ENCODE measurements at regions not wholly inside any gene's neighbourhood (a gene's known extent, or its start where the extent isn't known, plus 50 kb on each side); places are given as distances from the start of the nearest gene placed in this dataset.
"Not testable (repeated sequence)": the region's sequence is repeated elsewhere in the genome, so short reads cannot be mapped to it uniquely, and the experiment has no call there.

- DNase-seq (ENCODE audit: low read depth): no peak
These were observed 1431.5 kb downstream of the BRINP3 start for GRCh38 chr1:189046127-189046526.

- no peak for DNase-seq (ENCODE audit: low read depth)
These were observed 1392.9 kb downstream of the BRINP3 start for GRCh38 chr1:189084811-189085210.

- DNase-seq (ENCODE audit: low read depth): no peak
These were observed 1373.7 kb downstream of the BRINP3 start for GRCh38 chr1:189103956-189104355.

- no peak for DNase-seq (ENCODE audit: low read depth)
These were observed 1360.4 kb downstream of the BRINP3 start for GRCh38 chr1:189117072-189117770.

GRCh38 chr1:189121941-189122340, 1355.7 kb downstream of the BRINP3 start:
- no peak for DNase-seq (ENCODE audit: low read depth)

GRCh38 chr1:189125694-189126093, 1352.0 kb downstream of the BRINP3 start:
- DNase-seq (ENCODE audit: low read depth): no peak

DNA sequence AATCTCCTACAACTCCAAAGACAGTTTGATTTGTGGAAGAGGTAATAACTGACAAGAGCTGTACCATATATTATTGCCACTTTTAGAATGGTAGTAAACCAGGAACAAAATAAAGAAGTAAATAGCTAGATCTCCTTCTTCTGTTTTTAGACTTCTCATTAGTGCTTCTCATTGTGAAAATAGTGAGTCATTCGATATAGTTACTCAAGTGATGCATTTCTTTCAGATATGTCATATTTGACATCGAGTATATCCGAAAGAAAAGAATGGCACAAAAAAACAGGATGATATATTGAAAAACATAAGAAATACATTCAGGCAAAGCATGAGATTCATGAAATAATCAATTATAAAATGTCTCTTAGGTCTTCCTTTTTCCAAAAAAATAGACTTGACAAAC, 1346.1 kb downstream of the BRINP3 start:
- DNase-seq (ENCODE audit: low read depth): no peak

GRCh38 chr1:189139748-189140147, 1337.9 kb downstream of the BRINP3 start:
- DNase-seq (ENCODE audit: low read depth): not testable (repeated sequence)

GRCh38 chr1:189141056-189141455, 1336.6 kb downstream of the BRINP3 start:
- DNase-seq (ENCODE audit: low read depth): no peak

DNA sequence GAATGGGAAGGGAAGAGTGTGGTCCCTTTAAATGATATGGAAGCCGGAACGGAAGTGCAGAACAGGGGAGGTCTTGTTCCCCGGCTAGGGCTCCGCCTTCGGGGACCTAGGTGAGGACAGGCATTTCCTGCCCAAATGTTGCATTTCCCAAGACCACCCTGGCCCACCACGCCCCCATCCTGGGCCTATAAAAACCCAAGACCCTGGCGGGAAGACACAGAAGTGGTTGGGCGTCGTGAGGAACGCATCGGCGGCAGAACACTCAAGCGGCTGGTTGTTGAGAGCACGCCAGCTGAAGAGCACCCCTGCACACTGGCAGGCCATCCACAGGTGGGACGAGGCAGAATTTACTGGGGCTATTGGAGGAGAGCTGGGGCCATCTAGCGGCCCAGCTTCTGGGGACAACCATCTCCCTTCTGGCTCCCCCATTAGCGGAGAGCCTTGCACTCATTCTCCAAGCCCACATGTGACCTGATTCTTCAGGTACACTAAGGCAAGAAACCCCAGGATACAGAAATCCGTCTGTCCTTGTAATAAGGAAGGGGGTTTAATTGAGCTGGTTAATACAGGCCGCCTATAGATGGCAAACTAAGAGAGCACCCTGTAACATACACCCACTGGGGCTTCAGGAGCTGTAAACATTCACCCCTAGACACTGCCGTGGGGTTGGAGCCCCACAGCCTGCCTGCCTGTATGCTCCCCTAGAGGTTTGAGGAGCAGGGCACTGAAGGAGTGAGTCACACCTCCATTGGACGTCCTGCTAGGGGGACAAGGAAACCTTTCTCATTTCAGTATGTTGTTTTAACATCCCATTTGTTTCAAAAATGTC, 1327.9 kb downstream of the BRINP3 start:
- no peak for DNase-seq (ENCODE audit: low read depth)

GRCh38 chr1:189150624-189151023, 1327.0 kb downstream of the BRINP3 start:
- DNase-seq (ENCODE audit: low read depth): no peak

- no peak for DNase-seq (ENCODE audit: low read depth)
These were observed 1326.3 kb downstream of the BRINP3 start for GRCh38 chr1:189151361-189151760.

- no peak for DNase-seq (ENCODE audit: low read depth)
These were observed 1325.0 kb downstream of the BRINP3 start for GRCh38 chr1:189152685-189153084.

- no peak for DNase-seq (ENCODE audit: low read depth)
These were observed 1319.5 kb downstream of the BRINP3 start for GRCh38 chr1:189158155-189158554.

GRCh38 chr1:189175889-189176288, 1301.8 kb downstream of the BRINP3 start:
- no peak for DNase-seq (ENCODE audit: low read depth)

- no peak for DNase-seq (ENCODE audit: low read depth)
These were observed 1297.6 kb downstream of the BRINP3 start for GRCh38 chr1:189180057-189180456.

GRCh38 chr1:189185097-189185496, 1292.6 kb downstream of the BRINP3 start:
- no peak for DNase-seq (ENCODE audit: low read depth)

DNA sequence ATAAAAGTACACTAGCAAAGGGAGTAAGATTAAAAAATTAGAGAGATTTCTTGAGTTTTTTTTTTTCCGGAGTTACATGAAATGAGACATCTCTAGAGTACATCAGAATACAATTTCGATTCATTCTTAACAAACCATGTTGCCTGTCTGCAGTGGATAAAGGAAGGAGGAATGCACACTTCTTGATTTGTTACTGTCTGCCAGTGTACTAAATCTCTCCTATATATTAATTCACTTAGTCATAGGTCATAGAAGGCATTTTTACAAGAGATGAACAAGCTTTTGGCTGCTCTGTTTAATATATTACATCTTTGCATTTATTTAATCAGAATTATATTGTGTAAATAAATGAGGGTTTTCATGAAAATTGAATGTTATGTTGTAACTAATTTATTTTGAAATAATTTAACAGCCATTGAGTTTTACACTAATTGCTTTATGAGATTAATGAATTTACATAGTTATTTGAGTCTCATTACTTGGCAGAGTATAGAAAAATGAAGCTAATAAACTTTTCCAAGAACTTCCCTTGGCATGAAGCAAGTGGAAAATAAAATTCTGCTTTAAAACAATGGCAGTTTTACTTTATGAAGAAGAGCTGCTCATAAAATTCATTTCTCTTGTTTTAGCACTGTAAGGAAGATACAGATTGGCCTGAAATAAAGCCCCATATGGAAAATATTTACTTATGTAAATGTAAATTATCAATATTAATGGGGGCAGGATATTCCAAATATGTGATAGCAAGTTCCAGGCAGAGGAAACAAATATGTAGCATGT, 1284.7 kb downstream of the BRINP3 start:
- DNase-seq (ENCODE audit: low read depth): no peak

DNA sequence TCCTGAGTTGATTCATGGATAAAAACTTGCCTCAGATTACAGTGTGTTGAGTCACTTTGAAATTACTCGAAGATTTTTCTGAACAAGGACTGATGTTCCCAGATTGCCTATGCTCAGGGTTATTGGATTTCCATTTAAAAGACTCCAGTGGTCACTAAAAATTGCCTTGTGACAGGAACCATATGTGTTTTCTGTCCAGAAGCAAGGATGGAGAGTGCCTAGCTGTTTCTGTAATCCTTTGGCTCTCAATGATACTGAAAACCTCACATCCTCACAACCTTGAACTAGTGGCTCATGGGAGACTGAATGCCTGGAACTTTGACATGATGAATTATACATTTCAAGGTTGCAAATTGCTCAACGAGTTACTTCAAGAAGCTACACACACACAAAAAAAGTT, 1271.8 kb downstream of the BRINP3 start:
- DNase-seq (ENCODE audit: low read depth): no peak

GRCh38 chr1:189206617-189207016, 1271.0 kb downstream of the BRINP3 start:
- DNase-seq (ENCODE audit: low read depth): no peak

- DNase-seq (ENCODE audit: low read depth): no peak
These were observed 1265.9 kb downstream of the BRINP3 start for GRCh38 chr1:189211742-189212141.

DNA sequence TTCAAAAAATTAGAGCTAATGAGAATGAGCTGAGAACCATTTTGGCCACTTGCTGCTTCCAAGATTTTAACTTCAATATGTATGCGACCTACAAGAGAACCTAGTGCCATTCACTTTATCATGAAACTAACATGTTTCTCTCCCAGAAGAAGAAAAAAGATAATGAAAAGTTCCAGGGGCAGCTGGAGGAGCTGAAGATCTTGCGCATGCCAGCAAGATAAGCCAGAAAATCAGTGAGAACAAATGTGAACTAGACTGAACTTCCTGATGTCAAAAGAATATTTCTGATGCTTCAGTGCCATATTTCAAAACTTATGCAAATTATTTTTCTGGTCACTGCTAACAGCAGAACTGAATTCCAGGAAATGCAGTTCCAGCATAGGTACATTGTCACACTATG, 1265.1 kb downstream of the BRINP3 start:
- DNase-seq (ENCODE audit: low read depth): no peak

DNA sequence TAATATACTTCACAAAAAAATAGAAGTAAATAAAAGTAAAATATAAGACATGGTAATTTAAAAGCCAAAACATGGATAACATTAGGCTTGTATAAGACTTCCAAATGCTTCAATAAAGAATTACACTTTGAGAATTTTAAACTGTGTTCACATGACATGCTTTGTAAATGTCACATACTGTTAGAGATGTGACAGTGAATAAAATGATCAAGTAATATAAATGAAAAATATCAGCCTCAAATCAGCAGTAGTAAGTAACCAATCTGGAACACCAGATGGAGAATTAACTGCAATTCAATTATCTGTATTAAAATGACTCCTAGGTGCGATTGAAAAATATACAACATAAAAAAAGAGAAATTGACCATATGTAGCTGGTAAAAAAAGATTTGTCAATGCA, 1260.8 kb downstream of the BRINP3 start:
- DNase-seq (ENCODE audit: low read depth): no peak
